Activated naive CD8-positive, alpha-beta T cell treated with anti-CD3 and anti-CD28 coated beads for 36 hours (primary cell): ENCODE measurements at regions not wholly inside any gene's neighbourhood (a gene's known extent, or its start where the extent isn't known, plus 50 kb on each side); places are given as distances from the start of the nearest gene placed in this dataset.
"Not testable (repeated sequence)": the region's sequence is repeated elsewhere in the genome, so short reads cannot be mapped to it uniquely, and the experiment has no call there.

Experiments
- DNase-seq: peaks from one replicate; pipeline ENCODE4 v3.0.0; 2021
- H3K27ac Mint-ChIP-seq: one replicate; pipeline ENCODE4 v1.8.0; 2022; ENCODE audit warnings: mild to moderate bottlenecking, moderate library complexity, mixed read lengths
- H3K27me3 Mint-ChIP-seq: one replicate; pipeline ENCODE4 v1.8.0; 2022; ENCODE audit warnings: mild to moderate bottlenecking, mixed read lengths
- H3K36me3 Mint-ChIP-seq: one replicate; pipeline ENCODE4 v1.8.0; 2021; ENCODE audit warnings: mild to moderate bottlenecking, mixed read lengths
- H3K4me1 Mint-ChIP-seq: one replicate; pipeline ENCODE4 v1.8.0; 2021; ENCODE audit warnings: mixed read lengths
- H3K4me3 Mint-ChIP-seq: one replicate; pipeline ENCODE4 v1.8.0; 2022; ENCODE audit warnings: mild to moderate bottlenecking, moderate library complexity, mixed read lengths
- H3K9me3 Mint-ChIP-seq: one replicate; pipeline ENCODE4 v1.8.0; 2022; ENCODE audit warnings: mixed read lengths

DNA sequence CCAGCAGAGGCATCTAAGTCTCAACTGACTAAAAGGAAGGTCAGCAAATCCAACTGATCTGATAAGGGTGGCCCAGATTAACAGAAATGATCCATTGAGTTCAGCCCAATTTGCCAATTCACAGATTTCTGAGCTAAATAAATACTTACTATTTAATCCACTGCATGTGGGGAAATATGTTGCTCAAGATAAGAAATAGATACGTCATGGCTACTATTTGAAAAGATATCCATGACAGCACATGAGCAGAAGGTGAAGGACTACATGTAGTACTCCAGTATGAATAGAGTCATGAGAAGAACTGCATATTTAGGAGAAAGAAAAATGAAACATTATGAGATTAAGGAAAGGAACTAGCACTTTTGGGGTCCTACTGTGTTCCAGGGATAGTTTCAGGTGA lies 332.4 kb downstream of the ARPP21 start:
- DNase-seq, result no peak
- no peak overlapping the region for H3K27ac Mint-ChIP-seq
- no peaks in the 10 kb centered on the region for H3K27me3 Mint-ChIP-seq
- no peaks in the 10 kb centered on the region for H3K36me3 Mint-ChIP-seq
- H3K4me1 Mint-ChIP-seq, result no peaks in the 10 kb centered on the region
- no peak overlapping the region for H3K4me3 Mint-ChIP-seq
- no peaks in the 10 kb centered on the region for H3K9me3 Mint-ChIP-seq

GRCh38 chr3:35974872-35975271 lies 335.5 kb downstream of the ARPP21 start:
- H3K4me3 Mint-ChIP-seq, result no peak overlapping the region
- H3K9me3 Mint-ChIP-seq, result no peaks in the 10 kb centered on the region
- no peaks in the 10 kb centered on the region for H3K4me1 Mint-ChIP-seq
- no peak for DNase-seq
- no peaks in the 10 kb centered on the region for H3K27me3 Mint-ChIP-seq
- H3K36me3 Mint-ChIP-seq, result no peaks in the 10 kb centered on the region
- no peak overlapping the region for H3K27ac Mint-ChIP-seq

DNA sequence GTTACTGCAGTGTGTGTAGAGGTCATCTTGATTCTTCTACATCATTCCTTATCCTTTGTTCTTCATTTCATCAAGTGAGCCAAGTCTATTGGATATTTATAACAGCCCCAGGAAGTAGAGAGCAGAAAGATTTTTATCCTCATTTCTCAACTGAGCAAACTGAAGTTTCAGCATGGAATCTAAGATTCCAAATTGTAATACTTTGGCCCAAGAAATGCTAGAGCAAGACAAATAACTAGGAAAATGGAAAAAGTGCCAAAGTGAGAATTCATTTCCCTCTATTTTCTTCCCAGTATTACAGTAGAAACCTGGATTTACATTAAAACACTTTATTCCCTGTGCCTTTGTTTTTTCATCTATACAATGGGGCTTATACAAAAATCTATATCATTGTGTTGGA lies 346.8 kb downstream of the ARPP21 start:
- Mint-ChIP-seq H3K36me3 (no peaks in the 10 kb centered on the region), H3K4me1 (no peaks in the 10 kb centered on the region), H3K9me3 (no peaks in the 10 kb centered on the region), H3K27ac (no peak overlapping the region), H3K27me3 (no peaks in the 10 kb centered on the region), H3K4me3 (no peak overlapping the region)
- DNase-seq, result no peak

GRCh38 chr3:35987386-35987785 lies 348.1 kb downstream of the ARPP21 start:
- Mint-ChIP-seq H3K4me3 (no peak overlapping the region), H3K9me3 (no peaks in the 10 kb centered on the region), H3K27ac (no peak overlapping the region), H3K36me3 (no peaks in the 10 kb centered on the region), H3K4me1 (no peaks in the 10 kb centered on the region), H3K27me3 (no peaks in the 10 kb centered on the region)
- no peak for DNase-seq

- Mint-ChIP-seq H3K27ac (no peak overlapping the region), H3K4me1 (no peaks in the 10 kb centered on the region), H3K4me3 (no peak overlapping the region), H3K27me3 (no peaks in the 10 kb centered on the region), H3K9me3 (no peaks in the 10 kb centered on the region), H3K36me3 (no peaks in the 10 kb centered on the region)
- DNase-seq, result no peak
Observed at GRCh38 chr3:35992041-35992440, 352.7 kb downstream of the ARPP21 start.

DNA sequence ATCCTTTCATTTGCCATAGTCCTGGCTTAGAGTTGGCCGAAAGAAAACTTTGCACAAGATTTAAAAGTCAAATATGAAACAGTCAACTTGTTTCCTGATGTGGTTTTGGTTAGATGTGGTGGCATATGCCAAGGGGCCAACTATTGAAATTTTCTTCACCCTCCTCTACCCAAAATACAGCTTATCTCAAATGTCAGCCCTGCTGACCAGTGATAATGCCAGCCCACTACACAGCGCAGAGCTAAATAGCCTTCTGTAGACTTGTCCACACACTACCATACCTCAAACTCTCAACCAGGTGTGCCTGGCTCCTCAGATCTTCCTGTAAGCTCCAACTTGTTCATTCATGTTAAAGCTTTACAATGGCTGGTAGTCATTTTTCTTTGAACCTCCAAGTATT lies 368.5 kb upstream of the STAC start:
- DNase-seq, result no peak
- H3K27ac Mint-ChIP-seq, result no peak overlapping the region
- peaks cover 3% of the 10 kb centered on the region for H3K9me3 Mint-ChIP-seq
- H3K4me1 Mint-ChIP-seq, result no peaks in the 10 kb centered on the region
- no peak overlapping the region for H3K4me3 Mint-ChIP-seq
- H3K36me3 Mint-ChIP-seq, result no peaks in the 10 kb centered on the region
- H3K27me3 Mint-ChIP-seq, result no peaks in the 10 kb centered on the region

GRCh38 chr3:36013425-36013824 lies 366.9 kb upstream of the STAC start:
- no peaks in the 10 kb centered on the region for H3K4me1 Mint-ChIP-seq
- no peak for DNase-seq
- peaks cover 3% of the 10 kb centered on the region for H3K9me3 Mint-ChIP-seq
- no peaks in the 10 kb centered on the region for H3K36me3 Mint-ChIP-seq
- H3K27me3 Mint-ChIP-seq, result no peaks in the 10 kb centered on the region
- H3K4me3 Mint-ChIP-seq, result no peak overlapping the region
- no peak overlapping the region for H3K27ac Mint-ChIP-seq

GRCh38 chr3:36025232-36025631 lies 355.1 kb upstream of the STAC start:
- Mint-ChIP-seq H3K4me1 (no peaks in the 10 kb centered on the region), H3K4me3 (no peak overlapping the region), H3K36me3 (no peaks in the 10 kb centered on the region), H3K9me3 (peaks cover 4% of the 10 kb centered on the region), H3K27ac (no peak overlapping the region), H3K27me3 (no peaks in the 10 kb centered on the region)
- DNase-seq, result no peak

DNA sequence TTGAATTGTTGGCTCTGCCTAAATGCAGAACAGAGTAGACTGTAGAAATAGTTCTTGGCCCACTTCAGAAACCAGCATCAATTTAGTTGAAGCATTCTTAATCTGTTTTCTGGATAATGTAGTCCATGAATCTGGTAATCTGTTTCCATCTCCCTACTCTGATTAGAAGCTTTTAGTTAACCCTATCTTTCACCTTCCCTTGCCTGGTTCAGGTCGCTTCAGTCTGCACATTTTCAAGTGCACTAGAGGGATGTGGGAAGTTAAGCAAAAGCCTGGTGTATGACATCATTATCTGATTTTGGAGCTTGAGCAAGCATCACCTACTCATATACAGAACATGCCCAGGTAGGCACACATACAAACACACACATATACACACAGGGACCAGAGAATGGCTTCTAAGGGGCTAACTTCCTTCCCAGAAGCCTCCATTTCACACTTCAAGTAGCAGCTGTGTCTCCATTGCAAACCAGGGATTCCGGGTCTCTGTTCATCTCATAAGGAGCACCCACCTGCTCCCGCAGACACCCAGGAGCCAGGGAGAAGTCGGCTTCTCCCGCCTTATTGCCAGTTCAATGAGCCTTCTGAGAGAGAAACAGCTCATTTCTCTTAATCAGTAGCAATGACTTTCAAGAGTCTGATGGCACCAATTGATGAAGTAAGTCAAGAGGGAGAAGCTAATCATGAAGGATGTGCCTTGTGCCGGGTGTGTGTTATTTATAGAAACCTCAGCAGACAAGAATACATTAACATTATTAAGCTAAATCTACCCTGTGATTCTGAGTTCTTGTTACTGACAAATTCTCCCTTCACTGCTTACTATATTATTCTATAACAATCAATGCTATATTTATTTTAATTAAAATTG lies 347.9 kb upstream of the STAC start:
- Mint-ChIP-seq H3K4me3 (no peak overlapping the region), H3K27ac (no peak overlapping the region), H3K36me3 (no peaks in the 10 kb centered on the region), H3K27me3 (no peaks in the 10 kb centered on the region), H3K4me1 (no peaks in the 10 kb centered on the region), H3K9me3 (peaks cover 5% of the 10 kb centered on the region)
- DNase-seq, result no peak

DNA sequence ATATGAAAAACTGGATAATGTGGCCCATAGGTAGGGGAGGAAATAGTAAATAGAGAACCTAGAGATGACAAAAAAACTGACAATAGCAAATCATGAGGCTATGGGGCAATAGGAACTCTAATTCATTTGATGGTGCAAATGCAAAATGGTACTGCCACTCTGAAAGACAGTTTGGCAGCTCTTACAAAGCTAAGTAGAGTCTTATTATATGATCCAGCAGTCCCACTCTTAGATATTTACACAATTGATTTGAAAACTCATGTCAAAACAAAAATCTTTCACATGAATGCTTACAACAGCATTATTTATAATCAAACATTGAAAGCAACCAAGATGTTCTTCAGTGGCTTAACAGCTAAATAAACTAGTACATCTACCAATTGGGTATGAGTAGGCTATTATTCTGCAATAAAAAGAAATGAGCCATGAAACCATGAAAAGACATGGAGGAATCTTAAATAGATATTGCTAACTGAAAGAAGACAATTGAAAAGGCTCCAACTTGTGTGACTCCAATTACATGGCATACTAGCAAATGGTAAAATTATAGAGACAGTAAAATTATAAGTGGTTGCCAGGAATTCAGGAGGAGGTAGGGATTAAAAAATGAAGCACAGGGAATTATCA lies 321.8 kb upstream of the STAC start:
- Mint-ChIP-seq H3K27ac (no peak overlapping the region), H3K4me1 (no peaks in the 10 kb centered on the region), H3K36me3 (no peaks in the 10 kb centered on the region), H3K4me3 (no peak overlapping the region), H3K27me3 (peaks cover 10% of the 10 kb centered on the region), H3K9me3 (peaks cover 1% of the 10 kb centered on the region)
- DNase-seq, result no peak

DNA sequence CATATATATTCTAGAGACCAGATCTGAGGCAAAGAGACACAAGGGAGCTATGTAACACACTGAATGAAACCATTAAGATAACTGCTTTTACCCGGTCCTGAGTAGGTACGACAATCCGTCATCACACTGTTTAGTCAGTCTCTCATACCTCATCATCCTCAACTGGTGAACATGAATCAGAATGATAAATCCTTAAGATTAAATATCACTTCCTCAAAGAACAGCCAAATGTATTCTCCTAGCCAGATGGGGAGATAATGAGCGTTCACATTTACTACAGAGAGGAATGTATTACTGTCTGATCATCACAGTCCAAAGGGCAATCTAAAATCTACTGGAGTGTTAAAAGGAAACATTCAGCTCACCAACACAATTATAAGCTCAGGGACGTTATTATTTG lies 319.4 kb upstream of the STAC start:
- no peaks in the 10 kb centered on the region for H3K36me3 Mint-ChIP-seq
- no peak overlapping the region for H3K27ac Mint-ChIP-seq
- peaks cover 1% of the 10 kb centered on the region for H3K9me3 Mint-ChIP-seq
- no peaks in the 10 kb centered on the region for H3K4me1 Mint-ChIP-seq
- H3K4me3 Mint-ChIP-seq, result no peak overlapping the region
- no peak for DNase-seq
- no peaks in the 10 kb centered on the region for H3K27me3 Mint-ChIP-seq

- DNase-seq, result no peak
- Mint-ChIP-seq H3K9me3 (no peaks in the 10 kb centered on the region), H3K4me1 (no peaks in the 10 kb centered on the region), H3K27me3 (no peaks in the 10 kb centered on the region), H3K27ac (no peak overlapping the region), H3K4me3 (no peak overlapping the region), H3K36me3 (no peaks in the 10 kb centered on the region)
Observed at GRCh38 chr3:36063992-36064391, 316.3 kb upstream of the STAC start.

DNA sequence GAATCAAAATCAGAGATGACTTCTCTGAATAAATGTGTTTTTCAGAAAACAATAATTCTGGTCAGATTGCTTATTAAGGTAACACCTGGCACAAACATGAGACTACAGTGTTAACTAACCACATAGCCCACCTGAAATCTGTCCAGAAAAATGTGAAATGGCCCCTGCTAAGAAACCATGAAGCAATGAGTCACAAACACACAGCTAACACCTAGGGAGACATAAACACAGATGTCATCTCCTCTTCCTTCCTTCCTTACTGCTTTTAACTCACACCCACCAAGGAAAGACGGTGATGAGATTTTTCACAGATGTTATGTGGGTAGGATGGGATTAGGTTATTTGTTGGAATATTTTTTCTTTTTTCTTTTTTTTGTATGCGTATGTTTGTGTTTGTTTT lies 315.0 kb upstream of the STAC start:
- no peak overlapping the region for H3K4me3 Mint-ChIP-seq

GRCh38 chr3:36075491-36075890 lies 304.8 kb upstream of the STAC start:
- H3K4me1 Mint-ChIP-seq, result no peaks in the 10 kb centered on the region
- no peak overlapping the region for H3K4me3 Mint-ChIP-seq

More for the DNA sequence above, 315.0 kb upstream of the STAC start:
- Mint-ChIP-seq H3K27ac (no peak overlapping the region), H3K36me3 (no peaks in the 10 kb centered on the region), H3K4me1 (no peaks in the 10 kb centered on the region), H3K9me3 (no peaks in the 10 kb centered on the region), H3K27me3 (no peaks in the 10 kb centered on the region)
- no peak for DNase-seq

DNA sequence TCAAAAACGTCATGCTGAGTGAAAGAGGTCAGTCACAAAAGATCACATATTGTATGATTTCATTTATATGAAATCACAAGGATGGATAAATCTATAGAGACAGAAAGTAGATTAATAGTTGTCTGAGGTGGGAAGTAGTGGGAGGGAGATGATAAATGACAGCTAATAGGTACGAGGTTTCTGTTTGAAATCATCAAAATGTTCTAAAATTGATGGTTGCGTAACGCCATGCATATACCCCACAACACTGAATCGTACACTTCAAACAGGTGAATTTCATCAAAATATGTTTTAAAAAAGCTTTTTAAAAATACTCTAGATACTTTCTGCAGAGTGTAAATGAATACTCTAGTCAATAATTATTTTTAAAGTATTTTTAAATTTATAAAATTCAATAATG lies 303.0 kb upstream of the STAC start:
- no peaks in the 10 kb centered on the region for H3K4me1 Mint-ChIP-seq

More at GRCh38 chr3:36075491-36075890, 304.8 kb upstream of the STAC start:
- Mint-ChIP-seq H3K27ac (no peak overlapping the region), H3K36me3 (no peaks in the 10 kb centered on the region), H3K27me3 (no peaks in the 10 kb centered on the region), H3K9me3 (no peaks in the 10 kb centered on the region)
- no peak for DNase-seq

DNA sequence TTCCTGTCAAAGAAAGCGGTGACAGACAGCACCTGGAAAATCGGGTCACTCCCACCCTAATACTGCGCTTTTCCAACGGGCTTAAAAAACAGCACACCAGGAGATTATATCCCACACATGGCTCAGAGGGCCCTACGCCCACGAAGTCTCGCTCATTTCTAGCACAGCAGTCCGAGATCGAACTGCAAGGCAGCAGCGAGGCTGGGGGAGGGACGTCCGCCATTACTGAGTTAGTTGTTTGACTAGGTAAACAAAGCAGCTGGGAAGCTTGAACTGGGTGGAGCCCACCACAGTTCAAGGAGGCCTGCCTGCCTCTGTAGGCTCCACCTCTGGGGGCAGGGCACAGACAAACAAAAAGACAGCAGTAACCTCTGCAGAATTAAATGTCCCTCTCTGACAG lies 297.3 kb upstream of the STAC start:
- H3K4me3 Mint-ChIP-seq, H3K4me1 Mint-ChIP-seq, H3K36me3 Mint-ChIP-seq, DNase-seq, H3K27me3 Mint-ChIP-seq, H3K27ac Mint-ChIP-seq, H3K9me3 Mint-ChIP-seq: not testable (repeated sequence)

More for the DNA sequence above, 303.0 kb upstream of the STAC start:
- no peaks in the 10 kb centered on the region for H3K9me3 Mint-ChIP-seq
- DNase-seq, result no peak
- H3K27me3 Mint-ChIP-seq, result no peaks in the 10 kb centered on the region
- H3K4me3 Mint-ChIP-seq, result no peak overlapping the region
- H3K27ac Mint-ChIP-seq, result no peak overlapping the region
- H3K36me3 Mint-ChIP-seq, result no peaks in the 10 kb centered on the region
